Posterior vena cava (tissue), 2 donors: ENCODE measurements at regions not wholly inside any gene's neighbourhood (a gene's known extent, or its start where the extent isn't known, plus 50 kb on each side); places are given as distances from the start of the nearest gene placed in this dataset.

Experiments used
- DNase-seq: peaks from one replicate; pipeline ENCODE4 v3.0.0-alpha.2; 2020; ENCODE audit warnings: low spot score
- intact Hi-C, 2 donors: fragments of 100-400 bp; cut with DNase I; formaldehyde crosslinking; loops; one replicate each; pipeline versions ENCODE4 v1.14.1 to v1.14.2; 2022 to 2023
- donor health status: DM: yes; HTN: yes; CAD: no.
- donor health status: DM: yes; HTN: yes; CAD: no.

- intact Hi-C loops, result no loop called here
- no peak for DNase-seq
Observed at GRCh38 chr12:72219937-72220336, 52.2 kb upstream of the TRHDE start.
